Pancreas (tissue), 10 donors: ENCODE measurements at regions not wholly inside any gene's neighbourhood (a gene's known extent, or its start where the extent isn't known, plus 50 kb on each side); places are given as distances from the start of the nearest gene placed in this dataset.
"Not testable (repeated sequence)": the region's sequence is repeated elsewhere in the genome, so short reads cannot be mapped to it uniquely, and the experiment has no call there.

Experiments
- ATAC-seq, 4 donors: fragments of 200-7000 bp; cut with Tn5 transposase; one replicate each; pipeline versions ENCODE4 v1.8.0 to v1.9.1; 2020; ENCODE audit warnings: mild to moderate bottlenecking in 4 of 4, moderate library complexity in 4 of 4
- DNase-seq, 6 donors: peaks; one replicate each; pipeline ENCODE4 v3.0.0-alpha.2; 2020
- FAIRE-seq: peaks from 2 replicates; lab custom pipeline; 2012; peaks lifted over from hg19 to GRCh38; lab: Jason Lieb, UNC
- H3K27ac ChIP-seq, 4 donors: fragments of 200-600 bp; sonication (generic); 1 replicate in 3 of 4; 2 replicates in 1 of 4; pipeline versions ENCODE4 v1.5.0 to v1.8.0; 2020
- H3K27me3 ChIP-seq, 4 donors: fragments of 200-600 bp; one replicate each; pipeline ENCODE4 v1.8.0; 2021
- H3K36me3 ChIP-seq, 3 donors: fragments of 200-600 bp; sonication (generic) in 1 of 3; one replicate each; pipeline versions ENCODE4 v1.5.0 to v1.8.0; 2020 to 2021
- H3K4me1 ChIP-seq, 3 donors: fragments of 200-600 bp; one replicate each; pipeline ENCODE4 v1.8.0; 2021
- H3K4me3 ChIP-seq, 4 donors: fragments of 200-600 bp; sonication (generic) in 2 of 4; one replicate each; pipeline versions ENCODE4 v1.5.0 to v1.8.0; 2020 to 2021
- H3K9me3 ChIP-seq, 4 donors: fragments of 200-600 bp; one replicate each; pipeline ENCODE4 v1.8.0; 2021
- WGBS, 2 donors: extraction: QIAGEN DNeasy Blood & Tissue Kit; methylation state at CpG; one replicate each; pipeline ENCODE4 v1.1.7; 2013; 5-methylcytosine and 5-hydroxymethylcytosine counted together
- intact Hi-C, 3 donors: fragments of 100-400 bp; cut with DNase I; formaldehyde crosslinking; loops; one replicate each; pipeline versions ENCODE4 v1.11.1 to v1.14.2; 2022
- TF ChIP-seq, protein P1 (sequence below), 4 donors: fragments of 200-600 bp; sonication (generic) in 3 of 4; IDR thresholded peaks; one replicate each; pipeline versions ENCODE4 v1.5.0 to v1.8.0; 2021; ENCODE audit warnings: antibody characterized with exemption in 4 of 4
- donor health status: healthy with polysubstance abuse.
- donor health status: DM: no; HTN: no; CAD: no; lungs with moderate emphysema.
- donor health status: DM: no; HTN: no; CAD: no.
- donor health status: control.
- donor health status: control.
- donor health status: Bipolar disorder and iron deficiency.
- donor health status: DM: yes; HTN: yes; CAD: no.
- donor health status: DM: no; HTN: no; CAD: no.
- donor health status: DM: no; HTN: no; CAD: no.
- donor health status: DM: yes; HTN: yes; CAD: no.

DNA sequence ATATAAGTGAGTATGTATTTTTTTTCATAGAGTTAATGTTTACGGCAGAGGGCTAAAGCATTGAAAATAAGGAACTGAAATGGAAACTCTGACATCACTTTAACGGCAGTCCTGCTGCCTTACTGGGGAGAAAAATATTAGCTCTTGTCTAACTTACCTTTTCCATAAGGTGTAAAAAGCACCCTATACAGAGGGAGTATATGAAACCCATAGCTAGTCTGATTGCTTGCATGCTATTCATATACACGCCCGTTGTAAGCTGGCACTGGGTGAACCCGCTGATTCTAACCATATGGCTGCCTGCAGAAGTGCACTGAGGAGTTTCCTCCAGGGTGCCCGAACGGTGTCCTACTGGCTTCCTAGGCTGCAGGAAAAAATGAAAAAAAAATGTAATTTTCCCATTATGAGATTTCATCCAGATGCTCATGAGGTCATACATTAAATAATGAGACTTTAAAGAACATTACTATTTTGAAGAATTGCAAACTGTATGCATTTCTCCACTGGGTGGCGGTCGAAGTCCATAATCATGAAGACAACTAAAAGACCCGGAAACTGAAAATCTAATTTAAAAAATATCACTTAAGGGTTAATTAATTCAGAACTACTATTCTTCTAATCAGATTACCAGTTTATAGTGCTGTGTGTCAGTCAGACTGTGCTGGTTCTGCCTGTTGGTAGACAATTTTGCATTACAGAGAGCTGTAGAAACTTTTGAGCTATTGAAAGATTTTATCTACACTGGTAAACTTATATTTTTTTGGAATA lies 144.7 kb downstream of the ALX1 start:
- intact Hi-C loops: no loop called here
- peak; percentile 69 to 89 (median 80) for ATAC-seq
- TF ChIP-seq, protein P1, sequence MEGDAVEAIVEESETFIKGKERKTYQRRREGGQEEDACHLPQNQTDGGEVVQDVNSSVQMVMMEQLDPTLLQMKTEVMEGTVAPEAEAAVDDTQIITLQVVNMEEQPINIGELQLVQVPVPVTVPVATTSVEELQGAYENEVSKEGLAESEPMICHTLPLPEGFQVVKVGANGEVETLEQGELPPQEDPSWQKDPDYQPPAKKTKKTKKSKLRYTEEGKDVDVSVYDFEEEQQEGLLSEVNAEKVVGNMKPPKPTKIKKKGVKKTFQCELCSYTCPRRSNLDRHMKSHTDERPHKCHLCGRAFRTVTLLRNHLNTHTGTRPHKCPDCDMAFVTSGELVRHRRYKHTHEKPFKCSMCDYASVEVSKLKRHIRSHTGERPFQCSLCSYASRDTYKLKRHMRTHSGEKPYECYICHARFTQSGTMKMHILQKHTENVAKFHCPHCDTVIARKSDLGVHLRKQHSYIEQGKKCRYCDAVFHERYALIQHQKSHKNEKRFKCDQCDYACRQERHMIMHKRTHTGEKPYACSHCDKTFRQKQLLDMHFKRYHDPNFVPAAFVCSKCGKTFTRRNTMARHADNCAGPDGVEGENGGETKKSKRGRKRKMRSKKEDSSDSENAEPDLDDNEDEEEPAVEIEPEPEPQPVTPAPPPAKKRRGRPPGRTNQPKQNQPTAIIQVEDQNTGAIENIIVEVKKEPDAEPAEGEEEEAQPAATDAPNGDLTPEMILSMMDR (IDR thresholded peaks at IDR 0.05): peak in 3 of 4 donors; percentile 30 to 43 (median 41)
- WGBS, 2 donors: 31 to 39% methylated on average over 10 of the region's 10 CpGs
- H3K27ac ChIP-seq: no peak overlapping the region
- H3K9me3 ChIP-seq: no peaks in the 10 kb centered on the region
- H3K4me1 ChIP-seq: peaks cover 0 to 3% (median 0%) of the 10 kb centered on the region in 3 donors
- DNase-seq: peak in 4 of 6 donors; percentile 10 to 44 (median 22)
- no peak for FAIRE-seq
- peaks cover 0 to 23% (median 11%) of the 10 kb centered on the region in 4 donors for H3K27me3 ChIP-seq
- no peak overlapping the region for H3K4me3 ChIP-seq
- no peaks in the 10 kb centered on the region for H3K36me3 ChIP-seq

DNA sequence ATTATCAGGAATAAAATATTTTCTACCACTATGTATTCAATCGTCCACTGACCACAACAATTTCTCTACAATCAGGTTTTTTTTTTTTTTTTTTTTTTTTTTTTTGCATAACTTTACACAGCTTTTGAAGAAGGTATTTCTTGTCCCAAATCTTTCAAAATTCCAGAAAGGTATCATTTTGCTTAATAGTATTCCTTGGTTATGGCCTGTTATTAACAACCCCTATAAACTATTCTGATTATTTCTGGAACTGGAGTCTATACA lies 145.3 kb downstream of the ALX1 start:
- H3K4me1 ChIP-seq: peaks cover 0 to 3% (median 0%) of the 10 kb centered on the region in 3 donors
- ATAC-seq: no peak
- H3K4me3 ChIP-seq: no peak overlapping the region
- no peaks in the 10 kb centered on the region for H3K36me3 ChIP-seq
- no peak for DNase-seq
- TF ChIP-seq, protein P1 (IDR thresholded peaks at IDR 0.05): no peak
- 7 to 19% methylated on average over 1 of the region's 1 CpG for WGBS, 2 donors
- H3K9me3 ChIP-seq: no peaks in the 10 kb centered on the region
- H3K27ac ChIP-seq: no peak overlapping the region
- H3K27me3 ChIP-seq: peaks cover 0 to 23% (median 11%) of the 10 kb centered on the region in 4 donors
- FAIRE-seq: no peak
- intact Hi-C loops: no loop called here

DNA sequence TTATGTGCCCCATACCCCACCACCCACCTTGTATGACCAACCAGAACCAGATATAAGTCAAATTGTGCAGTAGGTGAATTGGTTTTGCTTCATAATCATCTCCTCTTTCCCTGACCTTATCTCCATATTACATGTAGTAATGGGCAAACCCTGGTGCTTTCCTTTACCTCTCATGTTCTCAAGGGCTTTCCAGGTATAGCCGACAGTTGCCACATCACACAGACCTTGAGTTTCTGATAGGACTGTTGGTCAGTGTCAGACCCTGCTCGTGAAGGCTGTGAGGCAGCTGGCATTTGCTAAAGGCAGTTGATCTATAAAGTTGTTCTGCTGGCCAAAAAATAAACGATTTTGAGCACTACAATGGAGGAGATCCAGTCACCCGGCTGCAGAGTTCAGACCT lies 145.9 kb downstream of the ALX1 start:
- Histone ChIP-seq H3K36me3 (no peaks in the 10 kb centered on the region), H3K27ac (no peak overlapping the region), H3K27me3 (peaks cover 0 to 23% (median 11%) of the 10 kb centered on the region in 4 donors), H3K4me3 (no peak overlapping the region), H3K4me1 (peaks cover 0 to 3% (median 0%) of the 10 kb centered on the region in 3 donors), H3K9me3 (no peaks in the 10 kb centered on the region)
- intact Hi-C loops: no loop called here
- FAIRE-seq (no peak), DNase-seq (no peak), ATAC-seq (peak in 2 of 4 donors; percentile 22 to 58)
- TF ChIP-seq, protein P1 (IDR thresholded peaks at IDR 0.05): no peak
- 21 to 31% methylated on average over 4 of the region's 4 CpGs for WGBS, 2 donors

DNA sequence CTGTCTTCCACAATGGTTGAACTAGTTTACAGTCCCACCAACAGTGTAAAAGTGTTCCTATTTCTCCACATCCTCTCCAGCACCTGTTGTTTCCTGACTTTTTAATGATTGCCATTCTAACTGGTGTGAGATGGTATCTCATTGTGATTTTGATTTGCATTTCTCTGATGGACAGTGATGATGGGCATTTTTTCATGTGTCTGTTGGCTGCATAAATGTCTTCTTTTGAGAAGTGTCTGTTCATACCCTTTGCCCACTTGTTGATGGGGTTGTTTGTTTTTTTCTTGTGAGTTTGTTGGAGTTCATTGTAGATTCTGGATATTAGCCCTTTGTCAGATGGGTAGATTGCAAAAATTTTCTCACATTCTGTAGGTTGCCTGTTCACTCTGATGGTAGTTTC lies 153.1 kb downstream of the ALX1 start:
- H3K4me3 ChIP-seq, FAIRE-seq, H3K36me3 ChIP-seq, ATAC-seq, DNase-seq, H3K27ac ChIP-seq, H3K4me1 ChIP-seq, intact Hi-C loops, H3K27me3 ChIP-seq, H3K9me3 ChIP-seq: not testable (repeated sequence)

DNA sequence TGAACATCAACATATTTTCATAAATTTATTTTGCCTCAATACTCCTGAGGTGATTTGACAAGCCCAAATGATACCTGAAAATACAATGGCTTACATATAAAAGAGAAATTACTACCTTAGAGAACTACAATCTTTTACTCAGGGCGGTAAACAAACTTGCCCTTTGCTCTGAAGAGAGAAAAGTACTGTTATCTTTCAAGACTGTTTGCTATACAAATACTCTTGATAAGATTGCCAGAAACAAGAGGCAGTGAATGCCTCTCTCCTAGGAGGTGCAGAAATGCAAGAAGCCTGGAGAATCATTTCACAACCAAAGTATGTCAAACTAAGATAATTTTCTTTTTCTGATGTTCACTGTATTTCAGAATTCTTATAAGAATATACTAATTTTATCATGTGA lies 160.3 kb downstream of the ALX1 start:
- ATAC-seq (peak in 3 of 4 donors; percentile 38 to 86 (median 81)), DNase-seq (no peak), FAIRE-seq (peak; percentile 26)
- H3K4me3 ChIP-seq: no peak overlapping the region
- H3K27ac ChIP-seq: no peak overlapping the region
- H3K4me1 ChIP-seq: peaks cover 0 to 7% (median 0%) of the 10 kb centered on the region in 3 donors
- TF ChIP-seq, protein P1 (IDR thresholded peaks at IDR 0.05): no peak
- no peaks in the 10 kb centered on the region for H3K36me3 ChIP-seq
- intact Hi-C loops: no loop called here
- WGBS, 2 donors: 17 to 31% methylated on average over 1 of the region's 1 CpG
- H3K27me3 ChIP-seq: peaks cover 0 to 8% (median 0%) of the 10 kb centered on the region in 4 donors
- H3K9me3 ChIP-seq: no peaks in the 10 kb centered on the region
